Thyroid gland (tissue), 4 donors: ENCODE measurements at regions not wholly inside any gene's neighbourhood (a gene's known extent, or its start where the extent isn't known, plus 50 kb on each side); places are given as distances from the start of the nearest gene placed in this dataset.
"Not testable (repeated sequence)": the region's sequence is repeated elsewhere in the genome, so short reads cannot be mapped to it uniquely, and the experiment has no call there.

Experiments
- DNase-seq, 2 donors: peaks; one replicate each; pipeline ENCODE4 v3.0.0-alpha.2; 2019
- H3K27ac ChIP-seq, 3 donors: fragments of 200-600 bp; sonication (generic); 1 replicate in 2 of 3; 2 replicates in 1 of 3; pipeline ENCODE4 v1.5.1; 2016 to 2019; ENCODE audit warnings: mild to moderate bottlenecking in 1 of 3, moderate library complexity in 1 of 3
- H3K27me3 ChIP-seq: fragments of 200-600 bp; sonication (generic); one replicate; pipeline ENCODE4 v1.5.1; 2019
- H3K36me3 ChIP-seq, 2 donors: fragments of 200-600 bp; sonication (generic); one replicate each; pipeline ENCODE4 v1.5.1; 2016 to 2019
- H3K4me1 ChIP-seq, 2 donors: fragments of 200-600 bp; sonication (generic); one replicate each; pipeline ENCODE4 v1.5.1; 2017 to 2019
- H3K4me3 ChIP-seq, 3 donors: fragments of 200-600 bp; sonication (generic); replicated peaks in 1 of 3; 1 replicate in 2 of 3; 2 replicates in 1 of 3; pipeline ENCODE4 v1.5.1; 2016; ENCODE audit warnings: mild to moderate bottlenecking in 1 of 3
- H3K9me3 ChIP-seq: fragments of 200-600 bp; sonication (generic); one replicate; pipeline ENCODE4 v1.5.1; 2017
- CTCF ChIP-seq, 6 experiments: fragments of 200-600 bp in 3 of 6; fragments of 450-650 bp in 3 of 6; sonication (generic) in 3 of 6; IDR thresholded peaks; one replicate each; pipeline ENCODE4 v1.5.1; 2016 to 2019; ENCODE audit warnings: antibody characterized with exemption in 6 of 6, mild to moderate bottlenecking in 2 of 6, inconsistent platforms in 1 of 6, moderate library complexity in 1 of 6
- POLR2A ChIP-seq, 2 donors: fragments of 450-650 bp; IDR thresholded peaks; one replicate each; pipeline ENCODE4 v1.6.1; 2017; ENCODE audit warnings: antibody characterized with exemption in 2 of 2, mild to moderate bottlenecking in 2 of 2, moderate library complexity in 1 of 2
- WGBS, 2 donors: methylation state at CpG; one replicate each; pipeline ENCODE4 v1.1.5; 2017; 5-methylcytosine and 5-hydroxymethylcytosine counted together
- intact Hi-C: fragments of 100-400 bp; cut with DNase I; formaldehyde crosslinking; loops from one replicate; pipeline ENCODE4 v1.15.1; 2023

GRCh38 chr17:30677550-30678249 is 146.8 kb downstream of the CRLF3 start:
- Histone ChIP-seq H3K4me1 (no peaks in the 10 kb centered on the region), H3K36me3 (no peaks in the 10 kb centered on the region), H3K4me3 (no peak overlapping the region), H3K9me3 (no peaks in the 10 kb centered on the region), H3K27ac (no peak overlapping the region), H3K27me3 (no peaks in the 10 kb centered on the region)
- no peak for DNase-seq
- TF ChIP-seq CTCF (IDR thresholded peaks at IDR 0.05) = no peak
- TF ChIP-seq POLR2A (IDR thresholded peaks at IDR 0.05) = no peak
- intact Hi-C loops = no loop called here
- WGBS, 2 donors = 78 to 89% methylated on average over 4 of the region's 4 CpGs

- H3K36me3 ChIP-seq, H3K4me3 ChIP-seq, H3K4me1 ChIP-seq, DNase-seq, H3K27me3 ChIP-seq, H3K9me3 ChIP-seq, H3K27ac ChIP-seq, intact Hi-C loops: not testable (repeated sequence)
- WGBS, 2 donors = 92 to 93% methylated on average over 3 of the region's 3 CpGs
These were observed 148.6 kb downstream of the CRLF3 start for GRCh38 chr17:30675777-30676492.

- WGBS, 2 donors = 29 to 44% methylated on average over 2 of the region's 9 CpGs
- H3K27ac ChIP-seq, H3K36me3 ChIP-seq, H3K9me3 ChIP-seq, DNase-seq, intact Hi-C loops, H3K4me1 ChIP-seq, H3K27me3 ChIP-seq, H3K4me3 ChIP-seq: not testable (repeated sequence)
These were observed 155.3 kb downstream of the CRLF3 start for GRCh38 chr17:30669217-30669649.

- H3K4me1 ChIP-seq, H3K4me3 ChIP-seq, H3K9me3 ChIP-seq, H3K27me3 ChIP-seq, H3K36me3 ChIP-seq, intact Hi-C loops, H3K27ac ChIP-seq: not testable (repeated sequence)
- WGBS, 2 donors = 28% methylated on average over 6 of the region's 31 CpGs; no CpG with 5 or more reads in 1 of the 2 donors
- peak in 1 of 2 donors; percentile 21 for DNase-seq
These were observed 155.9 kb downstream of the CRLF3 start for GRCh38 chr17:30668360-30669181.

GRCh38 chr17:30667657-30668359 is 156.7 kb downstream of the CRLF3 start:
- H3K9me3 ChIP-seq, H3K27ac ChIP-seq, intact Hi-C loops, H3K36me3 ChIP-seq, H3K27me3 ChIP-seq, H3K4me1 ChIP-seq: not testable (repeated sequence)
- no CpG with 5 or more reads among the region's 37 CpGs for WGBS, 2 donors
- peak overlapping the region in 2 of 3 donors; percentile 10 to 40 for H3K4me3 ChIP-seq
- peak; percentile 36 to 38 for DNase-seq

GRCh38 chr17:30666838-30667656 is 157.4 kb downstream of the CRLF3 start:
- 38 to 55% methylated on average over 13 to 17 of the region's 23 CpGs for WGBS, 2 donors
- H3K27me3 ChIP-seq, H3K27ac ChIP-seq, H3K9me3 ChIP-seq, H3K36me3 ChIP-seq, DNase-seq, intact Hi-C loops, H3K4me1 ChIP-seq: not testable (repeated sequence)
- peak overlapping the region in 1 of 3 donors; percentile 40 for H3K4me3 ChIP-seq

- H3K36me3 ChIP-seq, H3K4me1 ChIP-seq, intact Hi-C loops, H3K4me3 ChIP-seq, H3K9me3 ChIP-seq, H3K27me3 ChIP-seq, DNase-seq, H3K27ac ChIP-seq: not testable (repeated sequence)
- WGBS, 2 donors = 18 to 20% methylated on average over 12 of the region's 12 CpGs
These were observed 160.6 kb downstream of the CRLF3 start for GRCh38 chr17:30663727-30664455.

GRCh38 chr17:30657148-30657547 is 167.3 kb downstream of the CRLF3 start:
- H3K27ac ChIP-seq, DNase-seq, H3K9me3 ChIP-seq, intact Hi-C loops, H3K36me3 ChIP-seq, H3K4me3 ChIP-seq, H3K27me3 ChIP-seq, H3K4me1 ChIP-seq: not testable (repeated sequence)
- 85 to 87% methylated on average over 4 of the region's 4 CpGs for WGBS, 2 donors

- H3K27me3 ChIP-seq, intact Hi-C loops, H3K4me1 ChIP-seq, H3K9me3 ChIP-seq, H3K27ac ChIP-seq, DNase-seq, H3K4me3 ChIP-seq, H3K36me3 ChIP-seq: not testable (repeated sequence)
- WGBS, 2 donors = 97 to 100% methylated on average over 1 of the region's 1 CpG
These were observed 171.5 kb downstream of the CRLF3 start for GRCh38 chr17:30653038-30653437.

GRCh38 chr17:30650149-30650548 is 172.9 kb downstream of the GOSR1 start:
- H3K36me3 ChIP-seq, DNase-seq, H3K4me1 ChIP-seq, H3K9me3 ChIP-seq, H3K4me3 ChIP-seq, H3K27ac ChIP-seq, intact Hi-C loops, H3K27me3 ChIP-seq: not testable (repeated sequence)
- WGBS, 2 donors = 80 to 85% methylated on average over 3 to 6 of the region's 7 CpGs
